ENCODE measurements at regions not wholly inside any gene's neighbourhood (a gene's known extent, or its start where the extent isn't known, plus 50 kb on each side); places are given as distances from the start of the nearest gene placed in this dataset.

DNA sequence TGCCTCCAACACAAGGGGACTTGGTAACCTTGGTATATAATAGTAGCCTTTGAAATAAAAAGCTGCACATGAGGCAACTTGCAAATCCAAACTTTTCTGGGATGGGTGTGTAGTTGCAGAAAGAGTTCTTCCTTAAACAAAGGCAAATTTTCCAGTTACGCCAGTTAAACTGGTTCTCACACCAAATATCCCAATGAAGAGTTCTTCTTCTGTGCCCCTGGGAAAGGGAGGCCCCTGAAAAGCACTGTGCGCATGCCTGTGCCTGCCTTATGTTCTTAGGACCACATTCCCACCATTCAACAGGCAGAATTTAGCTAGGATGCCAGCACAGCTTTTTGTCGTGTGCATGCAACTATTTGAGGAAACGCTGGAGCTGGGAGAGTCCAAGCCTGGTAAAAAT is 164.8 kb upstream of the SLC25A13 start:
- TF ChIP-seq POLR2A (IDR thresholded peaks at IDR 0.05; ENCODE audit: low read depth, low read length) (no peak), POLR2AphosphoS5 (IDR thresholded peaks at IDR 0.05; ENCODE audit: insufficient read depth, low read depth, low read length) (no peak), FOS (IDR thresholded peaks at IDR 0.05; ENCODE audit: borderline replicate concordance, insufficient read depth, low read length) (no peak), EZH2 (IDR thresholded peaks at IDR 0.05; ENCODE audit: borderline replicate concordance, low read depth, low read length, severe bottlenecking) (no peak), JUN (IDR thresholded peaks at IDR 0.05; ENCODE audit: borderline replicate concordance, insufficient read depth, insufficient read length, low read depth) (no peak), MYC (IDR thresholded peaks at IDR 0.05; ENCODE audit: low read depth, low read length) (no peak)
- TF ChIP-seq, protein P1, sequence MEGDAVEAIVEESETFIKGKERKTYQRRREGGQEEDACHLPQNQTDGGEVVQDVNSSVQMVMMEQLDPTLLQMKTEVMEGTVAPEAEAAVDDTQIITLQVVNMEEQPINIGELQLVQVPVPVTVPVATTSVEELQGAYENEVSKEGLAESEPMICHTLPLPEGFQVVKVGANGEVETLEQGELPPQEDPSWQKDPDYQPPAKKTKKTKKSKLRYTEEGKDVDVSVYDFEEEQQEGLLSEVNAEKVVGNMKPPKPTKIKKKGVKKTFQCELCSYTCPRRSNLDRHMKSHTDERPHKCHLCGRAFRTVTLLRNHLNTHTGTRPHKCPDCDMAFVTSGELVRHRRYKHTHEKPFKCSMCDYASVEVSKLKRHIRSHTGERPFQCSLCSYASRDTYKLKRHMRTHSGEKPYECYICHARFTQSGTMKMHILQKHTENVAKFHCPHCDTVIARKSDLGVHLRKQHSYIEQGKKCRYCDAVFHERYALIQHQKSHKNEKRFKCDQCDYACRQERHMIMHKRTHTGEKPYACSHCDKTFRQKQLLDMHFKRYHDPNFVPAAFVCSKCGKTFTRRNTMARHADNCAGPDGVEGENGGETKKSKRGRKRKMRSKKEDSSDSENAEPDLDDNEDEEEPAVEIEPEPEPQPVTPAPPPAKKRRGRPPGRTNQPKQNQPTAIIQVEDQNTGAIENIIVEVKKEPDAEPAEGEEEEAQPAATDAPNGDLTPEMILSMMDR (IDR thresholded peaks at IDR 0.05; ENCODE audit: extremely low read depth in 1 of 2, insufficient read depth in 1 of 2, low read depth in 1 of 2, low read length in 2 of 2), result no peak
- TF ChIP-seq, protein P2, sequence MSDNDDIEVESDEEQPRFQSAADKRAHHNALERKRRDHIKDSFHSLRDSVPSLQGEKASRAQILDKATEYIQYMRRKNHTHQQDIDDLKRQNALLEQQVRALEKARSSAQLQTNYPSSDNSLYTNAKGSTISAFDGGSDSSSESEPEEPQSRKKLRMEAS (IDR thresholded peaks at IDR 0.05; ENCODE audit: insufficient read depth, insufficient read length), result no peak
